H1 (cell line): ENCODE measurements at regions not wholly inside any gene's neighbourhood (a gene's known extent, or its start where the extent isn't known, plus 50 kb on each side); places are given as distances from the start of the nearest gene placed in this dataset.

Experiments
- CTCF ChIA-PET: fragments of 300-600 bp; sonication (Branson Sonifier 250); formaldehyde crosslinking; loops from one replicate; lab custom pipeline; 2021; ENCODE audit not compliant: partially characterized antibody; lab: Charles Lee
- POLR2A ChIA-PET: fragments of 300-600 bp; sonication (Branson Sonifier 250); formaldehyde crosslinking; loops from one replicate; lab custom pipeline; 2021; ENCODE audit warnings: inconsistent platforms; ENCODE audit not compliant: partially characterized antibody; lab: Charles Lee
- DNase-seq, 2 experiments: peaks; one replicate each; pipeline versions ENCODE4 v3.0.0 to v3.0.0-alpha.2; 2010 to 2022; ENCODE audit warnings: low spot score in 2 of 2, low read depth in 1 of 2, mixed read lengths in 1 of 2
- FAIRE-seq: peaks from 2 replicates; lab custom pipeline; 2011; peaks lifted over from hg19 to GRCh38; lab: Jason Lieb, UNC
- H2AFZ ChIP-seq: 2 replicates; pipeline ENCODE4 v1.8.1; 2012; ENCODE audit warnings: low read length, inconsistent platforms
- H2AK5ac ChIP-seq: 2 replicates; pipeline ENCODE4 v1.6.1; 2013; ENCODE audit warnings: low read depth, low read length
- H2BK120ac ChIP-seq: replicated peaks from 2 replicates; pipeline ENCODE3; 2013; ENCODE audit warnings: low read depth, low read length, inconsistent platforms
- H2BK12ac ChIP-seq: 2 replicates; pipeline ENCODE4 v1.6.1; 2013; ENCODE audit warnings: low read depth, low read length
- H2BK15ac ChIP-seq: 2 replicates; pipeline ENCODE4 v1.6.1; 2013; ENCODE audit warnings: low read length
- H2BK20ac ChIP-seq: 2 replicates; pipeline ENCODE4 v1.6.1; 2013; ENCODE audit warnings: low read length
- H2BK5ac ChIP-seq: 2 replicates; pipeline ENCODE4 v1.6.1; 2013; ENCODE audit warnings: low read depth, low read length
- H3K14ac ChIP-seq: 2 replicates; pipeline ENCODE4 v1.6.1; 2013; ENCODE audit warnings: inconsistent platforms; ENCODE audit not compliant: insufficient read length
- H3K18ac ChIP-seq: 2 replicates; pipeline ENCODE4 v1.6.1; 2013; ENCODE audit warnings: low read length; ENCODE audit errors: extremely low read depth
- H3K23ac ChIP-seq: 2 replicates; pipeline ENCODE4 v1.6.1; 2013; ENCODE audit warnings: inconsistent platforms; ENCODE audit not compliant: insufficient read length
- H3K23me2 ChIP-seq: 2 replicates; pipeline ENCODE4 v1.6.1; 2013; ENCODE audit warnings: low read depth, low read length
- H3K27ac ChIP-seq: 2 replicates; pipeline ENCODE4 v1.6.1; 2011; ENCODE audit warnings: low read depth, low read length, inconsistent platforms
- H3K27me3 ChIP-seq, 4 experiments: replicated peaks in 1 of 4; 1 replicate in 1 of 4; 2 replicates in 3 of 4; pipeline versions ENCODE4 v1.6.1 to v1.8.1; 2011 to 2013; ENCODE audit warnings: low read length in 3 of 4, mild to moderate bottlenecking in 3 of 4, inconsistent platforms in 2 of 4, mixed read lengths in 2 of 4, moderate library complexity in 1 of 4; ENCODE audit not compliant: control insufficient read depth in 3 of 4, insufficient read depth in 3 of 4; ENCODE audit errors: extremely low read depth in 1 of 4
- H3K36me3 ChIP-seq, 4 experiments: 2 replicates each; pipeline versions ENCODE4 v1.6.1 to v1.8.1; 2011 to 2013; ENCODE audit warnings: mild to moderate bottlenecking in 4 of 4, low read length in 3 of 4, moderate library complexity in 2 of 4, control low read depth in 1 of 4, inconsistent platforms in 1 of 4; ENCODE audit not compliant: insufficient read depth in 4 of 4, control insufficient read depth in 2 of 4
- H3K4ac ChIP-seq: replicated peaks from 2 replicates; pipeline ENCODE3; 2013; ENCODE audit warnings: low read length, low read depth, mixed read lengths, inconsistent platforms; ENCODE audit not compliant: insufficient read length
- H3K4me1 ChIP-seq, 4 experiments: replicated peaks in 1 of 4; 1 replicate in 1 of 4; 2 replicates in 3 of 4; pipeline versions ENCODE4 v1.6.1 to v1.8.1; 2011 to 2013; ENCODE audit warnings: low read length in 3 of 4, inconsistent platforms in 2 of 4, mixed read lengths in 1 of 4; ENCODE audit not compliant: insufficient read depth in 4 of 4, control insufficient read depth in 3 of 4
- H3K4me2 ChIP-seq, 2 experiments: 2 replicates each; pipeline versions ENCODE4 v1.6.1 to v1.8.1; 2011 to 2013; ENCODE audit warnings: low read depth in 2 of 2, low read length in 2 of 2, control low read depth in 1 of 2, inconsistent platforms in 1 of 2, mild to moderate bottlenecking in 1 of 2; ENCODE audit not compliant: insufficient read depth in 1 of 2
- H3K4me3 ChIP-seq, 4 experiments: fragments of 200-600, 300-600 bp in 1 of 4; sonication (generic), shearing (Covaris generic), sonication (Bioruptor Twin) in 1 of 4; 2 replicates each; pipeline versions ENCODE4 v1.5.1 to v1.8.1; 2011 to 2016; ENCODE audit warnings: low read length in 4 of 4, low read depth in 3 of 4, control low read depth in 2 of 4, inconsistent platforms in 2 of 4, mild to moderate bottlenecking in 2 of 4, mixed read lengths in 1 of 4, moderate library complexity in 1 of 4; ENCODE audit not compliant: insufficient read depth in 2 of 4; ENCODE audit errors: extremely low read depth in 1 of 4
- H3K56ac ChIP-seq: replicated peaks from 2 replicates; pipeline ENCODE3; 2013; ENCODE audit warnings: low read depth, mild to moderate bottlenecking, mixed read lengths, low read length, inconsistent platforms; ENCODE audit not compliant: insufficient read length
- H3K79me1 ChIP-seq: 2 replicates; pipeline ENCODE4 v1.6.1; 2013; ENCODE audit warnings: low read depth, low read length, control low read depth
- H3K79me2 ChIP-seq, 2 experiments: 2 replicates each; pipeline versions ENCODE4 v1.6.1 to v1.8.1; 2012 to 2013; ENCODE audit warnings: low read length in 2 of 2, mild to moderate bottlenecking in 2 of 2, inconsistent platforms in 1 of 2; ENCODE audit not compliant: insufficient read depth in 2 of 2, control insufficient read depth in 1 of 2
- H3K9ac ChIP-seq, 4 experiments: replicated peaks in 1 of 4; 1 replicate in 1 of 4; 2 replicates in 3 of 4; pipeline versions ENCODE4 v1.6.1 to v1.8.1; 2011 to 2013; ENCODE audit warnings: low read depth in 3 of 4, low read length in 3 of 4, control low read depth in 2 of 4, mild to moderate bottlenecking in 2 of 4, moderate library complexity in 2 of 4, inconsistent platforms in 1 of 4; ENCODE audit errors: extremely low read depth in 1 of 4
- H3K9me3 ChIP-seq, 2 experiments: 2 replicates each; pipeline versions ENCODE4 v1.6.1 to v1.8.1; 2012 to 2013; ENCODE audit warnings: mild to moderate bottlenecking in 2 of 2, moderate library complexity in 2 of 2, control low read depth in 1 of 2, inconsistent platforms in 1 of 2, low read depth in 1 of 2, low read length in 1 of 2, mixed read lengths in 1 of 2; ENCODE audit not compliant: insufficient read depth in 2 of 2
- H4K20me1 ChIP-seq, 2 experiments: replicated peaks in 1 of 2; 2 replicates each; pipeline versions ENCODE3 to v1.8.1; 2011 to 2013; ENCODE audit warnings: inconsistent platforms in 2 of 2, low read length in 2 of 2, mild to moderate bottlenecking in 1 of 2; ENCODE audit not compliant: insufficient read depth in 2 of 2, control insufficient read depth in 1 of 2
- H4K5ac ChIP-seq: 2 replicates; pipeline ENCODE4 v1.6.1; 2013; ENCODE audit warnings: low read length, low read depth, mixed read lengths, inconsistent platforms; ENCODE audit not compliant: insufficient read length
- H4K8ac ChIP-seq: 2 replicates; pipeline ENCODE4 v1.8.0; 2013; ENCODE audit warnings: mild to moderate bottlenecking, moderate library complexity, low read length, inconsistent platforms; ENCODE audit not compliant: insufficient read depth; ENCODE audit errors: extremely low read depth
- H4K91ac ChIP-seq: replicated peaks from 2 replicates; pipeline ENCODE3; 2013; ENCODE audit warnings: low read length, mixed read lengths, inconsistent platforms; ENCODE audit not compliant: insufficient read length
- BRCA1 ChIP-seq: IDR thresholded peaks from 2 replicates; pipeline ENCODE4 v1.6.1; 2012; ENCODE audit warnings: low read depth, low read length, improper control_type of control experiment
- EZH2 ChIP-seq: fragments of 200-600 bp; sonication (generic); IDR thresholded peaks from 2 replicates; pipeline ENCODE4 v1.7.1; 2012; ENCODE audit warnings: low read depth, mild to moderate bottlenecking, moderate library complexity, low read length, inconsistent platforms; ENCODE audit not compliant: severe bottlenecking
- HDAC2 ChIP-seq, 2 experiments: fragments of 300-600 bp in 1 of 2; sonication (generic) in 1 of 2; IDR thresholded peaks; 2 replicates each; pipeline ENCODE4 v1.6.1; 2011 to 2012; ENCODE audit warnings: low read depth in 2 of 2, low read length in 2 of 2, mild to moderate bottlenecking in 2 of 2, moderate library complexity in 2 of 2, borderline replicate concordance in 1 of 2, inconsistent platforms in 1 of 2
- JUND ChIP-seq: IDR thresholded peaks from 2 replicates; pipeline ENCODE4 v1.6.1; 2011; ENCODE audit warnings: mild to moderate bottlenecking, improper control_type of control experiment, low read length
- NRF1 ChIP-seq: IDR thresholded peaks from 2 replicates; pipeline ENCODE4 v1.6.1; 2011; ENCODE audit warnings: mild to moderate bottlenecking, low read depth, low read length, improper control_type of control experiment
- RBBP5 ChIP-seq: IDR thresholded peaks from 2 replicates; pipeline ENCODE4 v1.7.1; 2012; ENCODE audit warnings: low read depth, mild to moderate bottlenecking, inconsistent platforms, low read length, moderate library complexity, borderline replicate concordance
- SP1 ChIP-seq: IDR thresholded peaks from 2 replicates; pipeline ENCODE4 v1.6.1; 2011; ENCODE audit warnings: low read depth, low read length
- SP2 ChIP-seq: IDR thresholded peaks from 2 replicates; pipeline ENCODE4 v1.6.1; 2012; ENCODE audit warnings: mild to moderate bottlenecking, low read length, inconsistent platforms
- SP4 ChIP-seq: IDR thresholded peaks from 2 replicates; pipeline ENCODE4 v1.6.1; 2012; ENCODE audit warnings: low read length, inconsistent platforms
- SRF ChIP-seq: IDR thresholded peaks from 2 replicates; pipeline ENCODE4 v1.6.1; 2011; ENCODE audit warnings: mild to moderate bottlenecking, low read depth, low read length, moderate library complexity
- SUZ12 ChIP-seq: fragments of 200-600 bp; sonication (generic); IDR thresholded peaks from 2 replicates; pipeline ENCODE4 v1.6.1; 2012; ENCODE audit warnings: mild to moderate bottlenecking, inconsistent platforms, low read length, moderate library complexity, mixed read lengths
- TAF1 ChIP-seq: IDR thresholded peaks from 2 replicates; pipeline ENCODE4 v1.6.1; 2011; ENCODE audit warnings: mild to moderate bottlenecking, low read depth, low read length
- TAF7 ChIP-seq: optimal IDR thresholded peaks from 2 replicates; pipeline ENCODE3; 2011; ENCODE audit warnings: low read depth, mild to moderate bottlenecking, inconsistent platforms, low read length, moderate library complexity, borderline replicate concordance
- WGBS, 2 experiments: shearing (Covaris generic) in 1 of 2; methylation state at CpG; one replicate each; pipeline versions ENCODE4 v1.1.6 to v1.1.7; 2013 to 2015; ENCODE audit warnings: low lambda C conversion rate in 2 of 2, mixed read lengths in 2 of 2, inconsistent platforms in 1 of 2, low coverage in 1 of 2, missing lambda C conversion rate in 1 of 2; ENCODE audit not compliant: insufficient replicate concordance in 2 of 2, insufficient coverage in 1 of 2, insufficient read length in 1 of 2; ENCODE audit errors: extremely low coverage in 1 of 2, missing lambda C conversion rate in 1 of 2; 5-methylcytosine and 5-hydroxymethylcytosine counted together
- TF ChIP-seq, protein P1 (sequence below): IDR thresholded peaks from 2 replicates; pipeline ENCODE4 v1.6.1; 2012; ENCODE audit warnings: inconsistent platforms

DNA sequence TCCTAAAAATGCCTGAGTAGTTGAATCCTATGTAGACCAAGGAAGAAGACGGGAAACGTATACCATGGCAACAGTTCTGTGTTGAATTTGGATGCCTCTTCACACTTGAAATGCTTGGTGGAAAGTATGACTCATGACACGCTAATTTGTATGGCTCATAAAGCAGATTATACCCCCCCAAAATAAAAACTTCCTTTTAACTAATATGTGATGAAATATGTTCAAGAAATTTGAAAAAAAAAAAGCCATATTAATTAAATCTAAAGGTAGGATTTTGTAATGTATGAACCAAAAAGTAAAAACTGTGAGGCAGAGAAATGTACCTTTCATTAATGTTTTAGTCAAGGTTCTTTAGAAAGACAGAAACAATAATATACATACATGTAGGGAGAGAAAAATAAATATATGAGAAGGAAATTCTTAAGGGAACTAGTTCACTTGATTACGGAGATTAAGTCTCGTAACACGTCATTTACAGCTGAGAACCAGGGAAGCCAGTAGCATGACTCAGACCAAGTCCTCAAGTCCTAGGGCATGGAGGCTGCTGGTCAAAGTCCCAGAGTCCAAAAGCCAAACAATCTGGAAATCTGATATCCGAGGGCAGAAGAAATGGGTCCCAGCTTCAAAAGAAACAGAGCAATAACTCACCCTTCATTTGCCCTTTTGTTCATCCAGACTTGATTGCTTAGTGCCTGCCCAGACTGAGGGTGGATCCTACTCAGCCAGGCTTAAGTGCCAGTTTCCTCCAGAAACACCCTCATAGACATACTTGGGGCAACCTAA is 485.1 kb downstream of the SEMA3D start:
- Histone ChIP-seq H3K56ac (no peak overlapping the region), H2BK12ac (no peak overlapping the region), H3K18ac (no peak overlapping the region), H4K91ac (no peak overlapping the region), H4K8ac (no peak overlapping the region), H3K4me2 (no peak overlapping the region), H3K36me3 (no peaks in the 10 kb centered on the region), H3K23me2 (no peaks in the 10 kb centered on the region), H2AFZ (peak overlapping the region; percentile 74), H3K9me3 (no peaks in the 10 kb centered on the region), H3K27ac (no peak overlapping the region), H4K5ac (no peak overlapping the region), H4K20me1 (no peaks in the 10 kb centered on the region), H3K4me3 (no peak overlapping the region), H3K9ac (no peak overlapping the region), H2AK5ac (no peak overlapping the region), H3K23ac (no peak overlapping the region), H3K79me2 (no peaks in the 10 kb centered on the region), H3K14ac (no peak overlapping the region), H3K4me1 (no peaks in the 10 kb centered on the region), H3K79me1 (no peaks in the 10 kb centered on the region), H2BK20ac (no peak overlapping the region), H3K4ac (no peak overlapping the region), H2BK15ac (no peak overlapping the region), H2BK5ac (no peak overlapping the region), H3K27me3 (no peaks in the 10 kb centered on the region), H2BK120ac (no peak overlapping the region)
- no peak for DNase-seq
- WGBS, 2 experiments, result 84% methylated on average over 7 of the region's 7 CpGs; no CpG with 5 or more reads in 1 of the 2 experiments
- CTCF ChIA-PET, result no interaction called here
- no peak for FAIRE-seq
- POLR2A ChIA-PET, result no interaction called here
- TF ChIP-seq SP4 (no peak), EZH2 (no peak), HDAC2 (IDR thresholded peaks at IDR 0.05; ENCODE audit: borderline replicate concordance in 1 of 2, low read depth in 2 of 2, low read length in 2 of 2) (no peak), SRF (no peak), BRCA1 (no peak), JUND (no peak), TAF1 (no peak), SP1 (no peak), SUZ12 (no peak), SP2 (no peak), RBBP5 (no peak), NRF1 (no peak), TAF7 (no peak)
- TF ChIP-seq, protein P1, sequence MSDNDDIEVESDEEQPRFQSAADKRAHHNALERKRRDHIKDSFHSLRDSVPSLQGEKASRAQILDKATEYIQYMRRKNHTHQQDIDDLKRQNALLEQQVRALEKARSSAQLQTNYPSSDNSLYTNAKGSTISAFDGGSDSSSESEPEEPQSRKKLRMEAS, result no peak
